HG03342 (cell line): ENCODE measurements at regions not wholly inside any gene's neighbourhood (a gene's known extent, or its start where the extent isn't known, plus 50 kb on each side); places are given as distances from the start of the nearest gene placed in this dataset.
"Not testable (repeated sequence)": the region's sequence is repeated elsewhere in the genome, so short reads cannot be mapped to it uniquely, and the experiment has no call there.

Experiments
- ATAC-seq: cut with Tn5 transposase; IDR thresholded peaks from one replicate; pipeline ENCODE4 v1.9.1; 2021; ENCODE audit warnings: mild to moderate bottlenecking, moderate library complexity; ENCODE audit not compliant: unreplicated experiment

GRCh38 chr6:140001821-140002341 lies 627.4 kb upstream of the CITED2 start:
- no peak for ATAC-seq

- ATAC-seq = no peak
Measured at GRCh38 chr6:140001005-140001404, 626.6 kb upstream of the CITED2 start.

DNA sequence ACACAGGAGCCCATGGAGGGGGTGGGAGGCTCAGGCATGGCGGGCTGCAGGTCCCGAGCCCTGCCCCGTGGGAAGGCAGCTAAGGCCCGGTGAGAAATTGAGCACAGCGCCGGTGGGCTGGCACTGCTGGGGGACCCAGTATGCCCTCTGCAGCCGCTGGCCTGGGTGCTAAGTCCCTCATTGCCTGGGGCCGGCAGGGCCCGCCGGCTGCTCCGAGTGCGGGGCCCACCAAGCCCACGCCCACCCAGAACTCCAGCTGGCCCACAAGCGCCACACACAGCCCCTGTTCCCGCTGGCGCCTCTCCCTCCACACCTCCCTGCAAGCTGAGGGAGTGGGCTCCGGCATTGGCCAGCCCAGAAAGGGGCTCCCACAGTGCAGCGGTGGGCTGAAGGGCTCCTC lies 625.2 kb upstream of the CITED2 start:
- not testable (repeated sequence) for ATAC-seq

DNA sequence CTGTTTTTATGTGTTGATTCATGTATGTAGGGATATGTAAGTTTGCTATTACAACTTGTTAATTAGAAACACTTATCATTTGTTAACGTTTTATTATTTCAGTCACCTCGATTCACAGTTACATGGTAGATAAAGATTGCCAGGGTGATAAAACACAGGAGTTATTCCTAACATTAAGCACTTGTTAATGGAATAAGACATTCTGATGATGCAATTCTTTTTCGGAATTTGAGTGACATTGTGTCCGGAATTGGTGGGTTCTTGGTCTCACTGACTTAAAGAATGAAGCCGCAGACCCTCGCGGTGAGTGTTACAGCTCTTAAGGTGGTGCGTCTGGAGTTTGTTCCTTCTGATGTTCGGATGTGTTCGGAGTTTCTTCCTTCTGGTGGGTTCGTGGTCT lies 624.0 kb upstream of the CITED2 start:
- ATAC-seq = not testable (repeated sequence)

- no peak for ATAC-seq
Measured at GRCh38 chr6:139996253-139996834, 621.9 kb upstream of the CITED2 start.

DNA sequence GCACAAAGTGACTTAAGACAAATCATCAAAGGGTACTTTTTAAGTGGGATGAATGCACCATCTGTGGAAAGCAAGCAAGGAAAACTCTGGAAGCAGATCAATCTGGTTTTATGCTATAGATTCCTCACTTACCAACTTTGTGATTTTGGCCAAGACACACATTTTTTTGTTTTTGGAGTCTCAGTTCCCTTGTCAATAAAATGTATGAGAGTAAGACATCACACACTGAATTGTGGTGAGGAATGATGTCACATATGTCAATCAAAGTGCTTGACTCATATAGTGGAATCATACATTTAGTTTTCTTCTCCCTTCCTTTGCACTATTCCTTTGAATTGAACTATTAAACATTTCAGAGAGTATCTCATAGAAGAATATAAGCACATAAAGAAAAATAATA lies 620.5 kb upstream of the CITED2 start:
- ATAC-seq = no peak

DNA sequence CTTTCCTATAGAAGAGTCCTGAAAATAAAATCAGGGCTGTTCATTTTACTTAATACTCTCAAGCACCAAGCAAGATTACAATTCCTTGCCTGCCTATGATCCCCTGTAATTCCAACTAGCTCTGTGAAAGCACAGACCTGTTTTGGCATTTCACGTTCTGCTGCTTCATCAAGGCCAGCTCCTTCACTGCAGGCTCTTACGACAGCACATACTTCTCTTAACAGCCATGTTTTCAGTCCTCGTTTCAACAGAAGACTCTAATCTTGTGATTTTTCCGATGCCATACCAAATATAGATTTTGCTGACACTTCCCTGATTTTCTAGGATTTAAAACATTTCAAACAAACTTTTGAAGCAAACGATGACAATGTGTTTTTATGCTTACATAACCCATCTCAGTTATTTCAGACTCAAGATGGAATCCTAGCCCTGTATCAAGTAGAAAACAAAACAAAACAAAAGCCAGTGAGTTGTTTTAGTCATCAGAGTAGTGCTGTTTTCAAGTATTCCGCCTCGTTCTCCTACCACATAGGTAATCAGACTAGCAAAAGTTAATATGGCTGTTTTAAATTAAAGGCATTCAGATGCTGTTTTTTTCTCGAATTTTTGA lies 616.5 kb upstream of the CITED2 start:
- ATAC-seq = no peak

- ATAC-seq = no peak
Measured at GRCh38 chr6:139990026-139990686, 615.7 kb upstream of the CITED2 start.

DNA sequence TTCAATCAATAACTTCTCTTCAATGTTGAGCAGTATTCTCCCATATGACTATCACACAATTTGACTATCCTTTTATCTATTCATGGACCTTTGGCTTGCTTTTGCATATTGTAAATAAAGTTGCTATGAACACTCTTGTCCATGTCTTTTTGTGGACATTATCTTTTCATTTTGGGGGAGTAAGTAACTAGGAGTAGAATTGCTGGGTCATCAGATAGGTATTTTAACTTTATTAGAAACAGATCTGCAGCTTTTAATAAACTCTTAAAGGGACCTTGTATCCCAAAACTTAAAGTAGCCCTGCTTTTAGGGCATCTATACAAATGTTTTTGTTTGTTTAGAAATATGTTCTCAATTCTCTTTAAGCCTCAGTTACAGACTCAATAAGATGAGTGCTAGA lies 614.2 kb upstream of the CITED2 start:
- ATAC-seq = no peak

GRCh38 chr6:139987091-139987490 lies 612.6 kb upstream of the CITED2 start:
- ATAC-seq = no peak

DNA sequence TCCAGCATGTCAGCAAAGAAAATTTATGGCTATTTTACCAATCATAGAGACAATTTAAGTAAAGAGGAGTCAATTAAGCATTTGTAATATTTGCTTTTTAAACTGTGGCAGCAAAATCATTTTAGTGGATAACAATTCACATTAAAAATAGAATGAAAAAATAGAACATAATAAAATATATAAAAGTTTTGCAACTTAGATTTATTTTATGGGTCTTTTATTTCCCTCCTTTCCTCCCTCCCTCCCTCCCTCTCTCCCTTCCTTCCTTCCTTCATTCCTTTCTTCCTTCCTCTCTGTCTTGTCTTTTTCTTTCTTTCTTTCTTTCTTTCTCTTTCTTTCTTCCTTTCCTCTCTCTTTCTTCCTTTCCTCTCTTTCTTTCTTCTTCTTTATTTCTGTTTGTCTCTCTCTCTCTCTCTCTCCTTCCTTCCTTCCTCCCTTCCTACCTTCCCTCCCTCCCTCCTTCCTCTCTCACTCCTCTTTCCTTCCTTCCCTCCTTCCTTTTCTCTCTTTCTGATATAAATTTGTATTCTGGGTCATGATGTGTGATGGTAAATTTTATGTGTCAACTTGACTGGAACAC lies 610.9 kb upstream of the CITED2 start:
- no peak for ATAC-seq

GRCh38 chr6:139984317-139984716 lies 609.9 kb upstream of the CITED2 start:
- no peak for ATAC-seq

DNA sequence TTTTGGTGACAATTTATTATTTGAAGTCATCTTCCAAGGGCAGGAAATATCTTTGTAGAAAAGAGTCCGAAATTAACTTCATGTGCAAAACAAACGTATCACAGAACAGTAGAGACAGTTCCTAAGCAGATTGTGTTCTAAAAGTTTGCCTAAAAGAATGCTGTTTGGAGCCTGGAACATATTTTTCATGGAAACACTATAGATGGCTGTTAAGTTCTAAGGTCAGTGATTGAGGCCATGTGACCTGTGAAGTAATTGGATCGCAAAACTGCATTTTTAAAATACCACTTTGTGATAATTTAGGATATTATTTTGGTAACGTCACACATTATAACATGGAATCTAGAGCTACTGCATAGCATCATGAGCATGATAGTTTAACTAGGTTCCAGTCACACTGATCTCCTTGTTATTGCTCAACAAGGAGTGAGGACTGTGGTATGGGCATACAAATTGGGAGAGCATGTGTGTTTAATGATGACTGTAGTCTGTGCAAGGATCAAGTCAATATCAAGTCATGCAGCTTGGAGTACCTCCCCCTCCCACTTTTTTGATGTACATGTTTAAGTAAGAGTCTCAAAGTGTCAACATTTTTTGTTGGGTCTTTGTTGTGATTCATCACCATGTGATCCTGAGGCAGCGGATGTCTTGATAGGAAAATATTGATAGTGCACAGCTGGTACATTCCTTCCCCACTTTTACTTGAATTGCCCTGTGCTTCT lies 609.3 kb upstream of the CITED2 start:
- no peak for ATAC-seq

DNA sequence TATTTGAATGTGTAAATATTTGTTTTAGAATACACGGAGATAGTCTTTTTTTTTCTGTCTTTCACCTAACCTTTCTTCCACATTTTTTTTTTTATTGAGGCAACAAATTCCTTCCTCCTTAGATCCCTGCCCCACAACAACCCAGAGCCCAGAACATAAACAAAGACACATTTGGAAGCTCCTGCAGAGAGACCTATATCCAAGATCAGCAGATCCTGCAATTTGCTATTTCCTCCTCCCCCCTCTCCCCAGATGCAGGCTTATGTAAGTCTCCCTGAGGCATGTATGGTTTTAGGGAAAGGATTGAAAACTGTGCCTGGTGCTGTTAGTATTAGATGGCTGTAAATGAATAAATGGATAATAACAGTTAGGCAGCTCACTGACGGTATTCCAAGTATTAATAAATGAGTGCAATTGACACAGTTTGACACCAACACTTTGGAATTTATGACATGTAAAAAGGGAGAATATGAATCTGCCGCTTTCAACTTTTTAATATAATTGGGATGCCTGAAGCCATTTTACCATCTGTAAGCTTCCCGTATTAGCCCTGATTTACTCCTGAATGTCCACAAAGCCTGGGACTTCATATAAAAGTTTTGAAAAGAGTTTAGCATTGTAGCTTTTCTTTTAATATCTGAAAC lies 608.3 kb upstream of the CITED2 start:
- ATAC-seq = no peak

- ATAC-seq = no peak
Measured at GRCh38 chr6:139982195-139982594, 607.7 kb upstream of the CITED2 start.

GRCh38 chr6:139981768-139982181 lies 607.3 kb upstream of the CITED2 start:
- no peak for ATAC-seq

- ATAC-seq = no peak
Measured at GRCh38 chr6:139981066-139981624, 606.7 kb upstream of the CITED2 start.

DNA sequence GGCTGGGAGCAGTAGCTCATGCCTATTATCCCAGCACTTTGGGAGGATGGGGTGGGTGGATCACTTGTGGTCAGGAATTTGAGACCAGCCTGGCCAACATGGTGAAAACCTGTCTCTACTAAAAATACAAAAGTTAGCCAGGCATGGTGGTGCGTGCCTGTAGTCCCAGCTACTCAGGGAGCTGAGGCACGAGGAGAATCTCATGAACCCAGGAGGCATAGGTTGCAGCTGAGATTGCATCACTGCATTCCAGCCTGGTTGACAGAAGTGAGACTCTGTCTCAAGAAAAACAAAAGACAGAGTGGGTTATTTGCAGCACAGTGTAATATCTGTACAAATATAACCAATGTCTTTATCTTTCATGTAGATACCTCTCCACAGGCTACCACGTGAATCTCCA lies 606.2 kb upstream of the CITED2 start:
- ATAC-seq = not testable (repeated sequence)

DNA sequence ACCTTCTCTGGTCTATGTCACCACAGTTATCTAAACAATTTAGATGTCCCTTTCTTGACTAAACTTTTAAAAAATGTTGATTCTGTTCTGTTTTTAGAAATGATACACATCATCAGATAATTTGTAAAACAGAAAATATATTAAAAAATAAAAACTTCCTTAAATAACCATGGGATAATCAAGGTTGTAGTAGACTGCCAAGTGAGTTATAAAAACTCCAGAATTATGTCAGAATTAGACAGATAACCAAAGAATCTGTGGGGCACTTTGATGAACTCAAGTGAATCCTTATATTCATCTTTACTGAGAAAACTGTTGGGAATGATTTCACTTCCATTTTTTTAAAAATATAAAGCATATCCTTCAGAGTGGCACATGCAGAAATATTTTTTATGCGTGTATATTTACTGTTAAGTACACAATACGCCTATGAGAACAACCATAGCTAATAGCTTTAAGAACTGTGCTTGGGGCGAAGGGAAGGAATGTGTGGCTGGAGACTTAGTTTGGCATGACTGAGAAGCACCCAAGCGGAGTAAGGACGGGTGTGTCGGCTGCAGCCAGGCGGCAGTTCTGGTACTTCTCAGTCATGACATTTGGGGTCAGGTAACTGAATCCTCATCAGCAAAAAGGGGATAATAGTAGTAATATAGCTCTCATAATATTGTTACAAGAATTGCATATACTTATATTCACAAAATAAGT lies 604.7 kb upstream of the CITED2 start:
- ATAC-seq = no peak

GRCh38 chr6:139977887-139978332 lies 603.5 kb upstream of the CITED2 start:
- no peak for ATAC-seq
